ENCODE measurements at regions not wholly inside any gene's neighbourhood (a gene's known extent, or its start where the extent isn't known, plus 50 kb on each side); places are given as distances from the start of the nearest gene placed in this dataset.
"Not testable (repeated sequence)": the region's sequence is repeated elsewhere in the genome, so short reads cannot be mapped to it uniquely, and the experiment has no call there.

- no peak for DNase-seq
Observed at GRCh38 chr15:96126859-96127258, 203.6 kb upstream of the NR2F2 start.

- no peak for DNase-seq
Observed at GRCh38 chr15:96130734-96131133, 199.8 kb upstream of the NR2F2 start.

- DNase-seq, result no peak
Observed at GRCh38 chr15:96132126-96132525, 198.4 kb upstream of the NR2F2 start.

- no peak for DNase-seq
Observed at GRCh38 chr15:96135166-96136093, 195.1 kb upstream of the NR2F2 start.

- no peak for DNase-seq
Observed at GRCh38 chr15:96138985-96139384, 191.5 kb upstream of the NR2F2 start.

- no peak for DNase-seq
Observed at GRCh38 chr15:96142498-96142897, 188.0 kb upstream of the NR2F2 start.

GRCh38 chr15:96144734-96145133 is 185.8 kb upstream of the NR2F2 start:
- no peak for DNase-seq

- DNase-seq, result no peak
Observed at GRCh38 chr15:96146726-96147125, 183.8 kb upstream of the NR2F2 start.

GRCh38 chr15:96147267-96147666 is 183.2 kb upstream of the NR2F2 start:
- DNase-seq, result no peak

- no peak for DNase-seq
Observed at GRCh38 chr15:96150254-96150653, 180.2 kb upstream of the NR2F2 start.

- DNase-seq, result not testable (repeated sequence)
Observed at GRCh38 chr15:96151749-96152148, 178.8 kb upstream of the NR2F2 start.

GRCh38 chr15:96153929-96154328 is 176.6 kb upstream of the NR2F2 start:
- DNase-seq, result no peak

GRCh38 chr15:96158938-96159337 is 171.6 kb upstream of the NR2F2 start:
- peak; percentile 34 for DNase-seq

GRCh38 chr15:96160269-96160668 is 170.2 kb upstream of the NR2F2 start:
- DNase-seq, result peak; percentile 70

- DNase-seq, result peak; percentile 14
Observed at GRCh38 chr15:96160800-96161199, 169.7 kb upstream of the NR2F2 start.

GRCh38 chr15:96162322-96162721 is 168.2 kb upstream of the NR2F2 start:
- no peak for DNase-seq

- DNase-seq, result no peak
Observed at GRCh38 chr15:96165081-96165480, 165.4 kb upstream of the NR2F2 start.

- DNase-seq, result no peak
Observed at GRCh38 chr15:96165775-96166174, 164.7 kb upstream of the NR2F2 start.

- DNase-seq, result peak; percentile 29
Observed at GRCh38 chr15:96166223-96167200, 164.0 kb upstream of the NR2F2 start.

GRCh38 chr15:96170616-96170978 is 159.9 kb upstream of the NR2F2 start:
- DNase-seq, result not testable (repeated sequence)

- peak; percentile 58 for DNase-seq
Observed at GRCh38 chr15:96170979-96171739, 159.3 kb upstream of the NR2F2 start.

GRCh38 chr15:96171853-96172296 is 158.6 kb upstream of the NR2F2 start:
- peak; percentile 23 for DNase-seq

- peak; percentile 57 for DNase-seq
Observed at GRCh38 chr15:96172417-96172816, 158.1 kb upstream of the NR2F2 start.
